ENCODE measurements at regions not wholly inside any gene's neighbourhood (a gene's known extent, or its start where the extent isn't known, plus 50 kb on each side); places are given as distances from the start of the nearest gene placed in this dataset.
A peak's percentile ranks its signal among the peaks of the same experiment; 100 is the strongest.

- DNase-seq, result no peak
These were observed 681.4 kb downstream of the NR2F1-AS1 start for GRCh38 chr5:92899611-92900010.

- DNase-seq, result no peak
These were observed 684.3 kb downstream of the NR2F1-AS1 start for GRCh38 chr5:92896722-92897121.

GRCh38 chr5:92890841-92891244 is 690.2 kb downstream of the NR2F1-AS1 start:
- no peak for DNase-seq

- DNase-seq, result no peak
These were observed 691.9 kb downstream of the NR2F1-AS1 start for GRCh38 chr5:92889140-92889539.

GRCh38 chr5:92887254-92887653 is 693.8 kb downstream of the NR2F1-AS1 start:
- no peak for DNase-seq

- DNase-seq, result no peak
These were observed 694.3 kb downstream of the NR2F1-AS1 start for GRCh38 chr5:92886751-92887150.

GRCh38 chr5:92885950-92886349 is 695.1 kb downstream of the NR2F1-AS1 start:
- peak in 1 of 58 donors; percentile 6 for DNase-seq

GRCh38 chr5:92884469-92884868 is 696.5 kb downstream of the NR2F1-AS1 start:
- DNase-seq, result no peak

- DNase-seq, result peak in 1 of 58 donors; percentile 4
These were observed 701.0 kb downstream of the NR2F1-AS1 start for GRCh38 chr5:92879806-92880543.

- no peak for DNase-seq
These were observed 706.2 kb downstream of the NR2F1-AS1 start for GRCh38 chr5:92874790-92875189.

- no peak for DNase-seq
These were observed 712.6 kb downstream of the NR2F1-AS1 start for GRCh38 chr5:92868442-92868841.

GRCh38 chr5:92864591-92864990 is 716.4 kb downstream of the NR2F1-AS1 start:
- DNase-seq, result no peak

GRCh38 chr5:92863666-92864065 is 717.4 kb downstream of the NR2F1-AS1 start:
- DNase-seq, result no peak

- DNase-seq, result no peak
These were observed 719.3 kb downstream of the NR2F1-AS1 start for GRCh38 chr5:92861531-92862285.

- no peak for DNase-seq
These were observed 721.0 kb downstream of the NR2F1-AS1 start for GRCh38 chr5:92860061-92860460.

GRCh38 chr5:92852219-92852618 is 728.8 kb downstream of the NR2F1-AS1 start:
- no peak for DNase-seq

GRCh38 chr5:92850886-92851285 is 730.1 kb downstream of the NR2F1-AS1 start:
- no peak for DNase-seq

- DNase-seq, result no peak
These were observed 731.3 kb downstream of the NR2F1-AS1 start for GRCh38 chr5:92849756-92850155.

GRCh38 chr5:92841604-92842155 is 739.3 kb downstream of the NR2F1-AS1 start:
- no peak for DNase-seq

GRCh38 chr5:92838253-92838652 is 742.8 kb downstream of the NR2F1-AS1 start:
- DNase-seq, result no peak

GRCh38 chr5:92836855-92837755 is 743.9 kb downstream of the NR2F1-AS1 start:
- DNase-seq, result no peak
